Keratinocyte (primary cell): ENCODE measurements at regions not wholly inside any gene's neighbourhood (a gene's known extent, or its start where the extent isn't known, plus 50 kb on each side); places are given as distances from the start of the nearest gene placed in this dataset.

Experiments used
- EZH2 ChIP-seq: IDR thresholded peaks from one replicate; pipeline ENCODE4 v1.6.1; 2012; ENCODE audit warnings: inconsistent platforms, mild to moderate bottlenecking, low read length, moderate library complexity
- TF ChIP-seq, protein P1 (sequence below), 3 experiments: IDR thresholded peaks in 1 of 3; conservative IDR thresholded peaks in 1 of 3; optimal IDR thresholded peaks in 1 of 3; 2 replicates in 2 of 3; 3 replicates in 1 of 3; pipeline versions ENCODE3 to v1.5.1; 2011; ENCODE audit warnings: low read length in 3 of 3, mild to moderate bottlenecking in 3 of 3, moderate library complexity in 2 of 3, control low read depth in 1 of 3, inconsistent platforms in 1 of 3; ENCODE audit not compliant: insufficient read depth in 2 of 3; ENCODE audit errors: extremely low read depth in 1 of 3

GRCh38 chr10:29736366-29737073 is 101.7 kb upstream of the SVIL start:
- TF ChIP-seq, protein P1, sequence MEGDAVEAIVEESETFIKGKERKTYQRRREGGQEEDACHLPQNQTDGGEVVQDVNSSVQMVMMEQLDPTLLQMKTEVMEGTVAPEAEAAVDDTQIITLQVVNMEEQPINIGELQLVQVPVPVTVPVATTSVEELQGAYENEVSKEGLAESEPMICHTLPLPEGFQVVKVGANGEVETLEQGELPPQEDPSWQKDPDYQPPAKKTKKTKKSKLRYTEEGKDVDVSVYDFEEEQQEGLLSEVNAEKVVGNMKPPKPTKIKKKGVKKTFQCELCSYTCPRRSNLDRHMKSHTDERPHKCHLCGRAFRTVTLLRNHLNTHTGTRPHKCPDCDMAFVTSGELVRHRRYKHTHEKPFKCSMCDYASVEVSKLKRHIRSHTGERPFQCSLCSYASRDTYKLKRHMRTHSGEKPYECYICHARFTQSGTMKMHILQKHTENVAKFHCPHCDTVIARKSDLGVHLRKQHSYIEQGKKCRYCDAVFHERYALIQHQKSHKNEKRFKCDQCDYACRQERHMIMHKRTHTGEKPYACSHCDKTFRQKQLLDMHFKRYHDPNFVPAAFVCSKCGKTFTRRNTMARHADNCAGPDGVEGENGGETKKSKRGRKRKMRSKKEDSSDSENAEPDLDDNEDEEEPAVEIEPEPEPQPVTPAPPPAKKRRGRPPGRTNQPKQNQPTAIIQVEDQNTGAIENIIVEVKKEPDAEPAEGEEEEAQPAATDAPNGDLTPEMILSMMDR (optimal IDR thresholded peaks at IDR 0.05 in 1 of 3, IDR thresholded peaks at IDR 0.05 in 1 of 3, conservative IDR thresholded peaks at IDR 0.05 in 1 of 3; ENCODE audit: extremely low read depth in 1 of 3, insufficient read depth in 2 of 3, low read length in 3 of 3): no peak
- TF ChIP-seq EZH2: no peak
